ENCODE measurements at regions not wholly inside any gene's neighbourhood (a gene's known extent, or its start where the extent isn't known, plus 50 kb on each side); places are given as distances from the start of the nearest gene placed in this dataset.

GRCh38 chr20:11270566-11270965 is 596.8 kb upstream of the JAG1 start:
- no peak for DNase-seq

GRCh38 chr20:11271319-11271718 is 597.5 kb upstream of the JAG1 start:
- no peak for DNase-seq

DNA sequence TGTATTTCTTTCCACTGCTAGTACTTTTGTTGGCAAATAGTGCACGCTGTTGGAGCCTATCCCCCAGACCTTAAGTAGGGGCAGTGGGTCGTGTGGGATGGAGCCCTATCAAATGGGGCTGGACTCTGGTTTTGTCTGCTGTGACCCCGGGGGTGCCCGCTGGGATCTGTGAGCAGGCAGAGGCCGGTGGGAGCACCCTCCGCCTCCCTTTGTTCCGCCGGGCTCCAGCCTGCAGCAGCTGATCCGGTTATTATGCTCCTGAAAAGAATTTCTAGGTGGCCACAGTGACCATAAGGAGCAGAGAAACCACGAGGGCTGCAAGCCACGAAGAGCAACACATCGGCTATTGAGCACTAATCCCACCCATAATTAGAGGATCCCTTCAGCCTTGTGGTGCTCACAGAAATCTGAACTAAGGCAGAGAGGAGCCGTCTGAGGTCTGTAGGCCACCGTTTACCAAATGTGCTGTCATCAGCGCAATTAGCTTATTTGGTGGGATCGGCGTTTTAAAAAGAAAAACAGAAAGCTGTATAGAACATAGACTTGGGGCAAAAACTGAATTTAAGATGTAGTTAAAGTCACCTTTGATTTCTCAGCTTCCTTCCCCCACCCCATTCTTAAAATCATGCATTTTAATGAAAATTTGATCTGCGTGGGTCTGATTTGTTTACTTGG is 598.3 kb upstream of the JAG1 start:
- DNase-seq: no peak

GRCh38 chr20:11274141-11274594 is 600.4 kb upstream of the JAG1 start:
- peak; percentile 1 for DNase-seq

DNA sequence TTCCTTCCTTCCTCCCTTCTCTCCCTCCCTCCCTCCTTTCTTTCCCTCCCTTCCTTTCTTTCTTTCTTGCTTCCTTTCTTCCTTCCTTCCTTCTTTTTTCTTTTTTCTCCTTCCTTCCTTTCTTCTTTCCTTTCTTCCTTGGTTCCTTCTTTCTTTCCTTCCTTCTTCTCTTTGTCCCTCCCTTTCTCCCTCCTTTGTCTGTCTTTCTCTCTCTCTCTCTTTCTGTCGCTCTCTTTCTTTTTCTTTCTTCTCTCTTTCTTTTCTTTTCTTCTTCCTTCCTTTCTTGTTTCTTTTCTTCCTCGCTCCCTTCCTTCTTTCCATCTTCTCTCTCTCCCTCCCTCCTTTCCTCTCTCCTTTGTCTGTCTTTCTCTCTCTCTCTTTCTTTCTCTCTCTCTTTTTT is 601.9 kb upstream of the JAG1 start:
- DNase-seq: no peak

- DNase-seq: no peak
These were observed 603.4 kb upstream of the JAG1 start for GRCh38 chr20:11277170-11277569.

- no peak for DNase-seq
These were observed 604.1 kb upstream of the JAG1 start for GRCh38 chr20:11277858-11278257.

DNA sequence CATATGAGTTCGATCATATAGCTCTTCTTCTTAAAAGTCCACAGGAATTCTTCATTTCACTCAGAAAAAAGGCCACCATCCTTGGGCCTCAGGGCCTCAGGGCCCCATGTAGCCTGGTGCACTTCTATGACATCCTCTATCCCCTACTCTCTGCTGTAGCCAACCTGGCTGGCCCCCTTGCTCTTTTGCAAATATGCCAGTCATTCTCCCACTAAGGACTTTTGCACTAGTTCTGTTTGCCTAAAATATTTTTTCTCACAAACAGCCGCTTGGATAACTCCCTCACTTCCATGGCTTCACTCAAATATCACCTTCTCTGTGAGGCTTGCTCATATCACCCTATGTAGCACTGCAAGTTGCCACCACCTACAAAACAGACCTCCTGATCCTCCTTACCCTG is 604.7 kb upstream of the JAG1 start:
- no peak for DNase-seq

- DNase-seq: no peak
These were observed 607.4 kb upstream of the JAG1 start for GRCh38 chr20:11281240-11281639.

GRCh38 chr20:11281768-11282167 is 608.0 kb upstream of the JAG1 start:
- DNase-seq: no peak

DNA sequence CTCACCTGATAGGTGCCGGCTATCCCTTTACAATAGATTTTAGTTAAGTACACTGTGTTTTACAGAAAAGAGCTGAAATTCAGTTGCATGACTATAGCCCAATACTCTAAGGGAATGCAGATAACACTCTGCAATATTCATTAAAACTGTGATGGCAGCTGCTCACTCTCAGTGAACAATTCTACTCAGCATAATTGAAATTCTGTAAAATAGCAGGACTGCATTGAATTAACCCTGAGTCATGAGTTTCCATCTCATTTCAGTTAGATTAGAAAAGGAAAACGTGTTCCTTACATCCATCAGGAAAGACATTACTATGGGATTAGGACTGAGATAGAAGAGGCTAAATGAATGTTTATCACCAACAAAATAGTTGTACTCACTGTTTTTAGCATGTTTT is 613.3 kb upstream of the JAG1 start:
- no peak for DNase-seq

DNA sequence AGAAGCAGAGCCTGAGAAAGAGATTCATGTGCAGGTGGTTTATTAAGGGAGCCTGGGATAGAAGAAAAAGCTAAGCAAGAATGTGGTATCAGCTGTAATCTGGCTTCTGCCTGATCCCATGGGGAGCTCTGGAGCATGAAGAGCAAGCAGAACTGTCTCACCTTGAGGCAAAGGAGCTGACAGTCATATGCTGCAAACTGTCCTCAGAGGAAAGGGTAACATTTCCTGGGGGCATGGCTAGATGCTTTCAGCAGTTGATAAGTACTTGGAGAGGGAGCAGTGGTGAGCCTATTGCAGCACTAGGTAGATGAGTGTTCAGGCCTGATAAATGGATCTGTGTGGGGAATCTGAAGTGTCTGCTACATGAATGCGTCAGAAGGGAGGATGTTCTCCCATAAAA is 621.5 kb upstream of the BTBD3 start:
- DNase-seq: no peak

GRCh38 chr20:11296951-11297350 is 620.7 kb upstream of the BTBD3 start:
- DNase-seq: no peak

- DNase-seq: no peak
These were observed 616.0 kb upstream of the BTBD3 start for GRCh38 chr20:11301699-11302098.

GRCh38 chr20:11302436-11302835 is 615.3 kb upstream of the BTBD3 start:
- no peak for DNase-seq

GRCh38 chr20:11304795-11305194 is 612.9 kb upstream of the BTBD3 start:
- no peak for DNase-seq

DNA sequence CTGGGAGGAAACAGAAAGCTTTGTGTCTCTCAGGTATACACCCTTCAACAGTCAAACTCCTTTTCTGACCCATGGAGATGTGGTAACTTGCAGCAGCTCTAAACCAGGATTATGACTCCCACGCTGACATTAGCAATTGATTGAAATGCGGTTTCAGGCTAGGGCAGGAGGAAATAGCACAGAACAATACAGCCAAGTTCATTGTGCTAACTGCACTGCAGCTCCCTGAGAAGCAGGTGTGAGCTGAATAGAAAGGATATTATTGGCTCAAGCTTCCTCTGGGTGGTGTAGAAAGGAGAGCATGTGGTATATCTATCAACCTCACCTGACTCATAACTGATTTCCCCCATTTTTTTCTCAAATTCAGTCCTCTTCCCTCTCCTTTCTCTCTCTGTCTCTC is 612.3 kb upstream of the BTBD3 start:
- DNase-seq: no peak

GRCh38 chr20:11311659-11312224 is 606.0 kb upstream of the BTBD3 start:
- DNase-seq: no peak

DNA sequence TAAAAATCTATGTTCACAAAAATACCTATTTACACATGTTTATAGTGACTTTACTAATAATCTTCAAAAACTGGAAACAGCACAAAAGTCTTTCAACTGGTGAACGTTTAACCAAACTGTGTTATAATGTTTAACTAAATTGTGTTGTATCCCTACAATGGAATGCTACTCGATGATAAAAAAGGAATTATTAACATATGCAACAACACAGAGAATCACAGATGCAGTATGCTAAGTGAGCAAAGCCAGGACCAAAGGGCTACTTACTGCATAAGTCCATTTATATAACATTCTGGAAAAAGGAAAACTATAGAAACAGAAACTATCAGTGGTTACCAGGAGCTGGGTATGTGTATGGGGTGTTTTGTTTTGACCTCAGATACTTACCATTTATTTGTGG is 602.2 kb upstream of the BTBD3 start:
- no peak for DNase-seq

DNA sequence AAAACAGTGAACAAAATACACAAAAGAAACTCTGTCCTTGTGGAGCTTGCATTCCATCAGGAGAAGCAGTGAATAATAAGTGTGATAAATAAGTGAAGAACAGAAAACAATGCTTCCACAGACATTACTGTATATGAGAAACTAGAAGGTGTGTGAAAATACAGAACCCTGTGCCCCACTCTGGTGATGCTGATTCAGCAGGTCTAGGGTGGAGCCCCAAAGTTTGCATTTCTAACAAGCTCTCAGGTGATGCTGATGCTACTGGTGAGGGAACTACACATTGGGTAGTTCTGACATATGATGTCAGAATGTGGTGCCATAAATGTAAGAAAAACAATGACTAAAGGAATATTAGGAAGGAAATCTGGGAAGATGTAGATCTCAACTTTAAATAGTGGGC is 601.4 kb upstream of the BTBD3 start:
- no peak for DNase-seq

DNA sequence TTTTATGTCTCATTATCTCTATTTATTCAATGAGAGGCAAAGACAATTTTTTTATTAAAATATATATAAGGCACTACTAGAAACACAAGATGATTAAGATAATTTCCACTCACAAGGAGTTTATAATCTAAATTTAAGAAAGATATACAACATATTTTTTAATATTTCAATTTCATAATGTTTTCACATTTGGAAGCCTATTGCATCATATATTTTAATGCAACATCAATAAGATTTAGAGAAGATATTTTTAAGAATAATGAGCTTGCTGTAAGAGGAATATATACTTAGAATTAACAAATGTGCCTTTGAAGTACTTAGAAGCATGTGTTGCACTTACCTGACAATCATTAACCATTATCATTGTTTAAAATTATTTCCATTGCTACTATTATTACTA is 597.7 kb upstream of the BTBD3 start:
- DNase-seq: no peak

DNA sequence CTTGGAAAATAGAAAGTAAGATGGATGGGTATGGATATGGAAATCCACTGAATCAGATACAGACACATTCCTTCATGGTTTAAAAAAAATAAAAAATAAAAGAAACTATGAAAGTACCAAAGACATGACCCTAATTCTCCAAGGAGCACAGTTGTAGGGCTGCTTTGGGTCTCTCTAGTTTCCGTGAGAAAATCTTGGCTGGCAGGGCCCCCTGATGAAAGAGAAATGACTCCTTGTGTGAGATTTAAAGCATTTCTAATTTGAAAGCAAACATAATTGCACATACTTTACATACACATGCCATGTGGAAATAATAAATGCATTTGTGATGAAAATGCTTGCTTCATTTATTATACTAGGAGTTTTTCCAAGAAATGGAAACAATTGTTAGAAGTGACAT is 593.9 kb upstream of the BTBD3 start:
- no peak for DNase-seq

- DNase-seq: no peak
These were observed 592.7 kb upstream of the BTBD3 start for GRCh38 chr20:11324990-11325389.

GRCh38 chr20:11328839-11329238 is 588.9 kb upstream of the BTBD3 start:
- no peak for DNase-seq

- DNase-seq: no peak
These were observed 588.4 kb upstream of the BTBD3 start for GRCh38 chr20:11329271-11329670.

All from activated CD4-positive, alpha-beta T cell treated with anti-CD3 and anti-CD28 coated beads, Interleukin-2, amount 50 U/mL, for 16 hours (primary cell).